ENCODE measurements at regions not wholly inside any gene's neighbourhood (a gene's known extent, or its start where the extent isn't known, plus 50 kb on each side); places are given as distances from the start of the nearest gene placed in this dataset.

DNA sequence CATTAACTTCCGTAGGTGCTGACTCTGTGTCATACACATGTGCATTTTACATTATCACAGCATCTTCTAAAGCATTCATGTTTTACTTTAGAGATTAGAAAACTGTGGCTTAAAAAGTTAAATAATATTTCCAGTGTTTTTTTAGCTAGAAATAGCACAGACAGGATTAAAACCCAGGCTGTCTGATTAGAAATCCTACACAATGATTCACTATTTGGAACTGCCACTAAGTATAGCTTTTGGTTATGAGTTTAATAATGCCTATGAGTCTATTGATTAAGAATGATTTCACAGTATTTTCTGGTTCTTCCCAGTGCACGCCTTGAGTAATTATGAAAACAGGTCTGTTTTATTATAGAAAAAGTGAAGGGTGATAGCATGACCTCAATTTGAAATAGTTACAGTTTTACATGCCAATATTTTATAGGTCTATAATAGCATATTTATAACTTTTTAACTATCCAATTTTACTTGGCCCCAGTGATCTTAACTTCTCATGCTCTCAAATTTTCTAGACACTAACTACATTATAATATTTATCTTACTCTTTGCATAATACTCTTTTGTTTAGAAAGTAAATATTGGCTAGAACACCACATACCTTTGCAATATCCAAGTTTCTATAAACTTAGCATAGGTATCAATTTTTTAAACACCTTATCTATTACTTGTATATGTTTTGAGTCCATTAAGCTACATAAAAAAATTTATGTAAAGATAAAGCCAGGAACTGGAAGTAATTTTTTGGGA lies 313.2 kb downstream of the RND3 start:
- TF ChIP-seq, protein P1, sequence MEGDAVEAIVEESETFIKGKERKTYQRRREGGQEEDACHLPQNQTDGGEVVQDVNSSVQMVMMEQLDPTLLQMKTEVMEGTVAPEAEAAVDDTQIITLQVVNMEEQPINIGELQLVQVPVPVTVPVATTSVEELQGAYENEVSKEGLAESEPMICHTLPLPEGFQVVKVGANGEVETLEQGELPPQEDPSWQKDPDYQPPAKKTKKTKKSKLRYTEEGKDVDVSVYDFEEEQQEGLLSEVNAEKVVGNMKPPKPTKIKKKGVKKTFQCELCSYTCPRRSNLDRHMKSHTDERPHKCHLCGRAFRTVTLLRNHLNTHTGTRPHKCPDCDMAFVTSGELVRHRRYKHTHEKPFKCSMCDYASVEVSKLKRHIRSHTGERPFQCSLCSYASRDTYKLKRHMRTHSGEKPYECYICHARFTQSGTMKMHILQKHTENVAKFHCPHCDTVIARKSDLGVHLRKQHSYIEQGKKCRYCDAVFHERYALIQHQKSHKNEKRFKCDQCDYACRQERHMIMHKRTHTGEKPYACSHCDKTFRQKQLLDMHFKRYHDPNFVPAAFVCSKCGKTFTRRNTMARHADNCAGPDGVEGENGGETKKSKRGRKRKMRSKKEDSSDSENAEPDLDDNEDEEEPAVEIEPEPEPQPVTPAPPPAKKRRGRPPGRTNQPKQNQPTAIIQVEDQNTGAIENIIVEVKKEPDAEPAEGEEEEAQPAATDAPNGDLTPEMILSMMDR (IDR thresholded peaks at IDR 0.05; ENCODE audit: low read length): no peak
- no peak for TF ChIP-seq EZH2 (IDR thresholded peaks at IDR 0.05; ENCODE audit: borderline replicate concordance, low read length)
